ENCODE measurements at regions not wholly inside any gene's neighbourhood (a gene's known extent, or its start where the extent isn't known, plus 50 kb on each side); places are given as distances from the start of the nearest gene placed in this dataset.

DNA sequence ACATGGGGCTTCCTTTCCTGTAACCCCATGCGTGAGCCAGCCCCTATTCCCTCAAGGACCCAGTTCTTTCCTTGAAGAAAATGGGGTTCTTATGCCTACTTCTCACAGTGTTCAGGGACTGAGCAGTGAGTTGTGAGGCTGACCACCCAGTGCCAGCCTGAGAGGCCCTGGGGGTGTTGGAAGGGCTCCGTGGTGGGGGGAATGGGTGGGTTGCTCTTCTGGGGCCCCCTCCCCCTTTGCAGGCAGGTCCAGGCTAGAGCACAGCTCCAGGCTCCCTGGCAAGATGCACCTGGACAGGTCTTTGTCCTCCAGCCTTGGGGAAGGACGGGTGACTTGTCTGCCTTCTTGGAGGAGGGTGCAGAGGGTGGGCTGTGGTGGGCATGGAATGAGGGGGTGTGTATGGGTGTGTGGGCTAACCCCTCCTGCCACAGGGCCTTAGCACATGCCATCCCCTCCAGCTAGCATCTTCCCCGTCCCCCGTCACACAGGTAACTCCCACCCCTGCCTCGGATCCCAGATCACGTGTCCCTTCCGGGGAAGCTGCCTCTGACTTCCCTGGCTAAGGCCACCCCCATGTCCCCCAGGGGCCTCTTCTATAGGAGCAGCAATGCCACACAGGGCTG lies 64.6 kb downstream of the MYEOV start:
- TF ChIP-seq, protein P1, sequence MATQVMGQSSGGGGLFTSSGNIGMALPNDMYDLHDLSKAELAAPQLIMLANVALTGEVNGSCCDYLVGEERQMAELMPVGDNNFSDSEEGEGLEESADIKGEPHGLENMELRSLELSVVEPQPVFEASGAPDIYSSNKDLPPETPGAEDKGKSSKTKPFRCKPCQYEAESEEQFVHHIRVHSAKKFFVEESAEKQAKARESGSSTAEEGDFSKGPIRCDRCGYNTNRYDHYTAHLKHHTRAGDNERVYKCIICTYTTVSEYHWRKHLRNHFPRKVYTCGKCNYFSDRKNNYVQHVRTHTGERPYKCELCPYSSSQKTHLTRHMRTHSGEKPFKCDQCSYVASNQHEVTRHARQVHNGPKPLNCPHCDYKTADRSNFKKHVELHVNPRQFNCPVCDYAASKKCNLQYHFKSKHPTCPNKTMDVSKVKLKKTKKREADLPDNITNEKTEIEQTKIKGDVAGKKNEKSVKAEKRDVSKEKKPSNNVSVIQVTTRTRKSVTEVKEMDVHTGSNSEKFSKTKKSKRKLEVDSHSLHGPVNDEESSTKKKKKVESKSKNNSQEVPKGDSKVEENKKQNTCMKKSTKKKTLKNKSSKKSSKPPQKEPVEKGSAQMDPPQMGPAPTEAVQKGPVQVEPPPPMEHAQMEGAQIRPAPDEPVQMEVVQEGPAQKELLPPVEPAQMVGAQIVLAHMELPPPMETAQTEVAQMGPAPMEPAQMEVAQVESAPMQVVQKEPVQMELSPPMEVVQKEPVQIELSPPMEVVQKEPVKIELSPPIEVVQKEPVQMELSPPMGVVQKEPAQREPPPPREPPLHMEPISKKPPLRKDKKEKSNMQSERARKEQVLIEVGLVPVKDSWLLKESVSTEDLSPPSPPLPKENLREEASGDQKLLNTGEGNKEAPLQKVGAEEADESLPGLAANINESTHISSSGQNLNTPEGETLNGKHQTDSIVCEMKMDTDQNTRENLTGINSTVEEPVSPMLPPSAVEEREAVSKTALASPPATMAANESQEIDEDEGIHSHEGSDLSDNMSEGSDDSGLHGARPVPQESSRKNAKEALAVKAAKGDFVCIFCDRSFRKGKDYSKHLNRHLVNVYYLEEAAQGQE (IDR thresholded peaks at IDR 0.05; ENCODE audit: low read depth) = no peak
- TF ChIP-seq EZH2 (IDR thresholded peaks at IDR 0.05) = no peak
